ENCODE measurements at regions not wholly inside any gene's neighbourhood (a gene's known extent, or its start where the extent isn't known, plus 50 kb on each side); places are given as distances from the start of the nearest gene placed in this dataset.

- H3K9ac ChIP-seq (ENCODE audit: low read length): no peak overlapping the region
- H3K4me1 ChIP-seq (ENCODE audit: insufficient read depth, low read length): no peaks in the 10 kb centered on the region
- ChIA-PET POLR2A (ENCODE audit: unreplicated experiment) (no interaction called here), CTCF (no interaction called here)
- H3K27me3 ChIP-seq (ENCODE audit: low read length): peaks cover 14% of the 10 kb centered on the region
- H3K9me2 ChIP-seq (replicated peaks; ENCODE audit: low read length): no peaks in the 10 kb centered on the region
- H4K20me1 ChIP-seq (ENCODE audit: low read length): no peaks in the 10 kb centered on the region
- no peak overlapping the region for H3K27ac ChIP-seq (ENCODE audit: low read length)
- H3K4me3 ChIP-seq (ENCODE audit: low read length): no peak overlapping the region
- no peaks in the 10 kb centered on the region for H3K79me2 ChIP-seq (ENCODE audit: low read length)
- no peaks in the 10 kb centered on the region for H3F3A ChIP-seq (ENCODE audit: low read length, unreplicated experiment)
- H3K4me2 ChIP-seq (ENCODE audit: low read length): no peak overlapping the region
- no peak for ATAC-seq
- no peaks in the 10 kb centered on the region for H3K36me3 ChIP-seq (ENCODE audit: low read depth, low read length)
- intact Hi-C loops (cut with micrococcal nuclease): no loop called here
- no TSS peak for BruUV-seq (replicated peaks)
- H2AFZ ChIP-seq (ENCODE audit: low read length): no peak overlapping the region
- no peak for DNase-seq
- TF ChIP-seq CTCF (conservative IDR thresholded peaks at IDR 0.05; ENCODE audit: low read depth, low read length): no peak
- no peak for TF ChIP-seq EZH2phosphoT487 (IDR thresholded peaks at IDR 0.05; ENCODE audit: borderline replicate concordance, low read length)
- TF ChIP-seq EZH2 (IDR thresholded peaks at IDR 0.05; ENCODE audit: low read length, unreplicated experiment): no peak
- no peaks in the 10 kb centered on the region for H3K9me3 ChIP-seq (ENCODE audit: low read length)
These were observed 160.7 kb upstream of the LDB2 start for GRCh38 chr4:17058916-17059741.

- Histone ChIP-seq H3K9me3 (ENCODE audit: low read length) (no peaks in the 10 kb centered on the region), H3K27ac (ENCODE audit: low read length) (no peak overlapping the region)
These were observed 160.1 kb upstream of the LDB2 start for GRCh38 chr4:17058536-17058915.

More at GRCh38 chr4:17058536-17058915, 160.1 kb upstream of the LDB2 start:
- CTCF ChIA-PET: no interaction called here
- Histone ChIP-seq H3F3A (ENCODE audit: low read length, unreplicated experiment) (no peaks in the 10 kb centered on the region), H3K9me2 (replicated peaks; ENCODE audit: low read length) (no peaks in the 10 kb centered on the region), H3K36me3 (ENCODE audit: low read depth, low read length) (no peaks in the 10 kb centered on the region), H4K20me1 (ENCODE audit: low read length) (no peaks in the 10 kb centered on the region), H2AFZ (ENCODE audit: low read length) (no peak overlapping the region), H3K9ac (ENCODE audit: low read length) (no peak overlapping the region), H3K4me3 (ENCODE audit: low read length) (no peak overlapping the region), H3K4me2 (ENCODE audit: low read length) (no peak overlapping the region), H3K79me2 (ENCODE audit: low read length) (no peaks in the 10 kb centered on the region), H3K4me1 (ENCODE audit: insufficient read depth, low read length) (no peaks in the 10 kb centered on the region), H3K27me3 (ENCODE audit: low read length) (peaks cover 14% of the 10 kb centered on the region)
- ATAC-seq (no peak), DNase-seq (no peak)
- TF ChIP-seq EZH2phosphoT487 (IDR thresholded peaks at IDR 0.05; ENCODE audit: borderline replicate concordance, low read length) (no peak), CTCF (conservative IDR thresholded peaks at IDR 0.05; ENCODE audit: low read depth, low read length) (no peak), EZH2 (IDR thresholded peaks at IDR 0.05; ENCODE audit: low read length, unreplicated experiment) (no peak)
- intact Hi-C loops (cut with micrococcal nuclease): no loop called here
- no TSS peak for BruUV-seq (replicated peaks)
- POLR2A ChIA-PET (ENCODE audit: unreplicated experiment): no interaction called here
